ENCODE measurements at regions not wholly inside any gene's neighbourhood (a gene's known extent, or its start where the extent isn't known, plus 50 kb on each side); places are given as distances from the start of the nearest gene placed in this dataset.

DNA sequence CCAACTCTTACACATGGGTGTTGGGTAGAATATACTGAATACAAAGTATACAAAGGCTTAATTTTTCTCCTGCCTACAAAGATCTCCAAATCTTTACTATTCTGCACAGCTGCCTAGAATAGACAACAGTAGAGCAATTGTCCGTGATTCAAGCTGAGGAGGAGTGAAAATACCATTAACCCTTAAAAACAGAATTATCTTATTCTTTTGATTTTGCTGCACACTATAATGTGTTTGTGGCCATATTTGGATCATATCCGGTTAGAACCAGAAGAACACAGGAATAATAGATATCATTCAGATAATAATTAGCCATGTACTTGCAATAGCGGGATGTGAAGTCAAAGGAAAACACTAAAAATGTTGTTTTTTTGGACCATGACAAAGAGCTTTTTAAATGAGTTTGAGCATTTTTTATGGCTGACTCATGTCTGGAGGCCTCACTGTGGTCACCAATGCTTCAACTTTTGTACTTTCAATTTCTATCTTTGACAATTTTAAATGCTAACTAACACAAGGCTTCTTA, 197.6 kb upstream of the FOXD3 start:
- DNase-seq, result no peak

DNA sequence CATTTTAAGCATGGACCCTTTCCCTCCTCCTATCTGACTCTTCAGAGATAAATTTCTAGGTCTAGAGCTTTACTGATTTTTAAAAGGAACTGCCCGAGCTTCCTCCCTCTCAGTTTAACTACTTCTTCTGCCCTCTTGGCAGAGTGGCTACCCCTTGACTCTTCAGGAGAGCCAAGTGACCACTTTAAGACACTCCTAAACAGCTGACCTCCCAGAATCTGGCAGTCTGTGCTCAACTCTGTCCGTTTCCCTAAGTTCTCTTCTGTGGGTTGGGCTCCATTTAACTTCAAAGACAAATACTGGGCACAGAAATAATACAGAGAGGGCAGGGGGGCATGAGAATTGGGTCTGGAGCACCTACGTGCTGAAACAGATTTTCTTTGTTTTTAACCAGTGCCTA, 196.3 kb upstream of the FOXD3 start:
- DNase-seq, result peak; percentile 3

DNA sequence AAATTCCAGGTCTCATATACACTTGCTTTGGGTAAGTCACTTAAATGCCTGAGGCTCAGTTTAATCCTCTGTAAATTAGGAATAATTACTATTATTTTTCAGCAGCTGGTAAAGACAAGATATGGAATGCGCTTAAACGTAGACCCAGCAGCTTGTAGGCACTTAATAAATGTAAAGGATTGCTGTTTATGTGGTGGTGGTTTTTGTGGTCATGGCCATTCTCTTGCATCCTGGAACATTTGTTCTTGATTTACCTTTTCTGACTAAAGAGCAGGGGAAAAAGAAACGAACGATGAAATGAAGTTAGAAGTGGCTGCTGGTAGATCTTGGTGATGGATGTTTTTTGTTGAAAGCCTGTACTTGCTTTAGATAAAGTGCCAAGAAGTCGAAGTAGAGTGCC, 195.0 kb upstream of the FOXD3 start:
- no peak for DNase-seq

DNA sequence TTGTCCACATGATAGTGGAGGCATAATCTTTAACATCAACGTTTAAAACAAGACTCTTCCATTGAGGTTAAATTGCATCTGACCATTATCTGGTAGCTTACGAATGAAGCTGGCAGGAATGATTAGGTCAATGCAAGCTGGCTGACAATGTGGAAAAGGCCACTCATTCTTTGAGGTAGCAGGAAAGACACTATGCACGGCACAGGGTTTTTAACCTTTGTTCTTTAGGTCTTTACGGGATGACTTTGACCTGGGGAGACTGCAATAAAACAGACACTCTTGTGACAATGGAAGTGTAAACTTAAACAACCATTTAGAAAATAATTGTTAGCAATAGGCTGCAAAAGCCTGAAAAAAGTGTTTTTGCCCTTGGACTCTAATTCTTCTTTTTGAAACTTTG, 193.8 kb upstream of the FOXD3 start:
- DNase-seq, result no peak

DNA sequence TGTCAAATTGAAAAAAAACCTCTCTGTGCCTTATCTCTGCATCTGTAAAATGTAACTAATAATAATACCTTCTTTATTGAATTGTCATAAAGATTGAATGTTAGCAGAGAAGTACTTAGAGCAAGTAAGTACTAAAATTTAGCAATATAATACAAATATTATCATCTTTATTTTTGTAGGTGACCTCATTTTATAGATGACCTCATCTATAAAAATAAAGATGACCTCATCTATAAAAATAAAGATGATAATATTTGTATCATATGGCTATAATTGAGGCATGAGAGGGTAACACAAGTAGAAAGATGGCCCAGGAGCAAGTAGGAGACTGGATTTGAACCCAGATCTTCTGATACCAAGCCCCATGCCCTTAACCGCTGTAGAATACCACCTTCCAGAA, 193.2 kb upstream of the FOXD3 start:
- DNase-seq, result no peak

DNA sequence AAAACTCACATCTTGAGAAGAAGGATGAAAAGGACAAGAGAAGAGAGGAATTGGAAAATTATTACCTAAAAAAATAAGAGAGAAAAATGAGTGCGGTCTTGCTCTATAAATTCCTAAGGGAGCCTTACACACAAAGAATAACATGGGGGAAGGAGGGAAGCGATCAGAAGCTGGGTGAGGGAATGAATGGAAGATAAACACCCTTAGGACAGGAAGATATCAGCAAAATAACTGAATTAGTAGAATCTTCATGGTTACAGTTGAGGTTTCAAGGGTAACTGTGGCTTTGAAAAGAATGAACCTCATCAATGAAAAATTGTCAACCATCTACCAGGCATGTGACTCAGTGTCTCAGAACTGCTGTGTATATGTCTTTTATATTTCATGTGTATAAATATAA, 192.5 kb upstream of the FOXD3 start:
- no peak for DNase-seq

DNA sequence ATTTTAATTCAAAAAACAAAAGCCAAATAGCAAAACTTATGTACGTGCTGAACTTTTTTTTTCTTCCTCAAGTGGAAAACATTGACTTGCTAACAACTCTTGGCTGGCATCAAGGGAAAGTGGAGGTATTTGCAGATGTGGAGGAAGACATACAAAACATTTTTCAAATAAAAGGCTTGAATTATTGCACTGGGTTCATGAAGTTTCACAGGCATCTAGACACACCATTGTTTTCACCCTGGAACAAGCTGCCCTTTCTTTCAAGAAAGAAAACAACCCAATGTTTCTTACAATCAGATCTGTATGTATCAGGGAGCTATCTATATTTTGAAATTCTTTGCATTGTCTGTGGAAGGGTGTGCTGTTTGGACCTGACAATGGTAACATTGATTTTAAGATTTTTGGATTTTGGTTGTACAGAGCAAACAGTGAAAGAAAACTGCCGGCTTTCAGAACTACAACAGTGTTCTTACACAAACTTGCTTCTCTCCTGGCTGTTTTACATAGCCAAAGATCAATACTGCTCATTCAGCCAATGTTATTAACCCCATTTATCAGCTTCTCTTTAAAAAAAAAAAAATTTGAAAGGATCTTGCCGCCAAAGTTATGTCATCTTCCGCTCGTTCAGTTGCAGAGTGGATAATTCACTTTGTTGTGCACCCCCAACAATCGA, 187.7 kb upstream of the FOXD3 start:
- DNase-seq, result no peak

DNA sequence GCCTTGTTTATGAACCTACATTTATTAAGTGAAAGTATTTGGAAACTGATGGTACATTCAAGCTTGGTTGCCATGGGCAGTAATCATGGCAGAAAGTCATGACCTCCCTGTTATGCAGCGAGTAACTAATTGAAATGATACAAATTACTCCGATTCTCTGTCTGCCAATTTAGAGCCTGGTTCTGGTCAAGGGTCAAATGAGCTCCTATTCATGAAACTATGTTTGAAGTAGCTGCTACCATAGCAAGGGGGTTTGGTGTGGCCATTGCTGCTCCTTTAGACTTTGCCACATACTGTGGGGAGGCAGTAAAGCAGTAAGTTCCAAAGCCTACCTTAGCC, 187.2 kb upstream of the FOXD3 start:
- no peak for DNase-seq

DNA sequence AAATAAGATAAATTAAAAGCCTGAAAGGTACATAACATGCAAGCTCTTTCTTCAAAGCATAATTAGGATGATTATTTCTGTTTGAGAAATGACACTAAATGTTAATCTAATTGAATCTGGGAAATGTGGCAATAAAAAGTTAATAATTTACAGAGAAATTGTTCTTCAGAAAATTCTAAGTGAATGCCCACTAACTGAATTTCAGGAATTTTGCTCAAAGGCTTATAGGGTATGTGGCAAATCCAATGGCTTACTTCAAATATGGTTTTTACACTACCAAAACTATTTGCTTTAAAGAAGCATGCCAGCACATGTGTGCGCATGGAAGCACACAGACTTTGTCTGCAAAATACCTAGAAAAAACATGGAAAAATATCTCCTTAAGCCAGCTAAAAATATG, 186.6 kb upstream of the FOXD3 start:
- no peak for DNase-seq

DNA sequence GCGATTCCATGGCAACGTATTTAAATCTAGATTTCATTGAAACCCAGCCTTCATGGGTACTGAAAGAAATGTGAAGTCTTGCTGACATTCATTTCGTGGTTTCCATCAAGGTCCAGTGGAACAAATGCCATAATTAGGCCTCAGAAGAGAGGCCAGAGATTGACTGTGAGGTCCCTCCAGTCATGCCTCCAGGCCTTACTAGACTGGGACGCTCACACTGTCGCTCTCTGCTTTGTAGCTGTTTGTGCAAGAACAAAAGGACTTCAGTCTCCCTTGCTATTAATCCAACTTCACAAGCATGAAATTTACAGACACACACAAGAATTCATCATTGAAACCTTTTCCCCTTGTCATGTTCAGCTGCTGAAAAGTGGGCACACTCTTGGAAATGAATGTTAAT, 180.4 kb upstream of the FOXD3 start:
- DNase-seq, result no peak

DNA sequence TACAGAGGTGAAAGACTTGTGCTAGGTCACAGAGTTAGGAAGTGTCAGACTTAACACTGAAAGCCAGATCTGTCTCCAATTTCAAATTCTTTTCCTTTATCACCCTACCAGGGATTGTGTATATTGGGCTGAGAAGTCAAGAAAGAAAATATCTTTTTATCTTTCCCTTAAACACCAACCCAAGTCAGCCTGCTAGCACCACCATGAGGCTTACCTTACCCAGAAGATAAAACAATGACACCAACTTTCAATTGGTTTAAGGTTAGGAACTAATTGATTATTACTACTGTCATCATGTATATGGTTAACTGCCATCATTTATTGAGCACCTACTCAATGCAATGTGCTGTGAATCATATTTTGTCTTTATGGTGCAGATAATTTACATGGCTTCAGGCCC, 178.9 kb upstream of the FOXD3 start:
- DNase-seq, result no peak

DNA sequence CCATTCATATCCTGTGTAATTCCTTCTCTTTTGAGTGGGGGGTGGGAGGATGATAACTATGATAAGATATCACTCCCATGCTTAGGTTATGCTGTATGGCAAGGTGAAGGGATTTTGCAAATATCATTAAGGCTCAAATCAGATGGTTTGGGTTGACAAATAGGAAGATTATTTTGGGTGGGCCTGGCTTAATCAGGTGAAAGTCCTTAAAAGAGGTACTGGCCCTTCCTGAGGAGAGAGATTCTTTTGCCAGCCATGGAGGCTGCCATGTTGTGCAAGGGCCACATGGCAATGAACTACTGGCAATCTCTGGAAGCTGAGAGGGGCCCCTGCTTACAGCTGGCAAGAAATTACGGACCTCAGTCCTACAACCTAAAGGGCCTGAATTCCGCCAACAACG, 174.6 kb upstream of the FOXD3 start:
- no peak for DNase-seq

DNA sequence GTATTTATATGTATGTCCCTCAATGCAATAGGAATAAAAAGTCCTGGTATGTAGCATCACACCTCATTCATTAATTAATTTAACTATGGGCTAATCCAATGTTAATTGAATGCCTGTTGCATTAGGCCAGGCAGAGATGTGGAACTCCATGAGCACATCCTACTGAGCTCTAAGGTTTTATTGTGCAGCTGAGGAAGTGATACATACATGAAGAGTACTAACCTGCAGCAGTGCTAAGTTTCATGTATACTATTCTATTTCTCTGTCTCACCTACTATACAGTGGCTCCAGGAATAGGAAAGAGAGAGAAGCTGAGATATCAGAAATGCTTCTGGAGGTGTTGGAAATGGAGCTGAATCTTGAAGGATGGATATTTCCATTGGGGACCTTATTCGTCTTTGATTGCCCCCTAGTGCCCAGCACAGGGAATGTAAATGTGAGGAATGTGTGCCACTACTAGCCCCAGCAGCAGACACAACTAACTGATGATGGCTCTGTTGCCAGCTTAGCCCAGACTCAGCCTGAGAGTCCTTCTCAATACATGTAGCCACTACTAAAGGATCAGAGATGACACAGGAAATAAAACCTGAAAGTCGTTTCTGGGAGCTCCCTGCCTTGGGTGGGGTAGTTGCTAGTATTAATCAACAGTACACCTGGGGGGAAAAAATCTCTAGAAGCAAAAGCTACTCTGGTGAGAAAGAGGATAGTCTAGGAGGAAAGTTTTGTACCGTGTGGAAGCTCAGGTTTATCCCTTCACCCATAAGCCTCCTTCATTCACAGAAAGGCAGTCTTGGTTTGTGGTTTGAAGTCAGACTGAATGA, 173.3 kb upstream of the FOXD3 start:
- no peak for DNase-seq

DNA sequence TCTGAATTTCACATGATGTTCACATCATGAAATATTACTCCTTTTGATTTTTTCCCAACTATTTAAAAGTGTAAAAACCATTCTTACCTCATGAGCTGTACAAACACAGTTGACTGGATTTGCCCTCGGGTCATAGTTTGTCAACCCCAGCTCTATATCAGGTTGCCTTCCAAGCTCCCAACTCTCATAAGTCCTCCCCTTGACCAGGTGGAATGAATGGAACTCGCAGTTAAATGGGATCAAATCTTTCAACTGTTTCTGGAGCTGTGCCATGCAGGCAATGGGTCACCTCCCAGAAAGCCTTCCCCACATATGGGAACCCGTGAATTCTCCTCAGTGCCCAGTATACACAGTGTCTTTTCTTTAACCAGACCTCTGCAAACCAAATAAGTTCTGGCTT, 169.8 kb upstream of the FOXD3 start:
- no peak for DNase-seq

DNA sequence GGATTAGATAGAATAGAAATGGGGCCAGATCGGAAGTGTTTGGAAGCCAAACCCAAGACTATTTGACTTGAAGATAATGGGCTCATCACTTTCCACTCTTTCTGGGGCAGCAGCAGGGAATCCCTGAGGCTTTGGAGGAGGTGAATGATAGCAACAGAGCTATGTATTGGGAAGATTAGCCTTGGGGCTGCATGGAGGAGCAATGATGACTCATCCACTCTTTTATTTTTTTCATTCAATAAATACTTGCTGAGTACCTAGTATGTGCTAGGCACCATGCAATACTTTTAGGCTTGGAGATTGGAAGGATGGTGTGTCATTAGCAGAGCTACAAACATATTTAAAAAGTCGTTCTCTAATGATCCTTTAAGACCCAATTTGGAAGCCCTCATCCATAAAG, 166.9 kb upstream of the FOXD3 start:
- no peak for DNase-seq

DNA sequence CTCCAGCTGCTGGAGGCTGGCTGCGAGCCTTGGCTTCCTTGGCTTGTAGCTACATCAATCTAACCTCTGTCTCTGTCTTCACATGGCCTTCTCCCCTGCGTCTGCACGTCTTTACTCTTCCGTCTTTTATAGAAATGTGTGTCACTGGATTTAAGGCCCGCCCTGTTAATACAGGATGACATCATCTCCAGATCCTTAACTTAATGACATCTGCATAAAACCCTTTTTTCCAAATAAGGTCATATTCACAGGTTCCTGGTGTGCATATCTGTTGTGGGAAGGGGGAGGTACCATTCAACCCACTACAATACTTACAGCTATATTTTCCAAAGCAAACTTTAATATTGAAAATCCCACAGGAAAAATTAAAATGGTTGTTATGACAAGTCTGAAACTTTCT, 165.3 kb upstream of the FOXD3 start:
- DNase-seq, result no peak

DNA sequence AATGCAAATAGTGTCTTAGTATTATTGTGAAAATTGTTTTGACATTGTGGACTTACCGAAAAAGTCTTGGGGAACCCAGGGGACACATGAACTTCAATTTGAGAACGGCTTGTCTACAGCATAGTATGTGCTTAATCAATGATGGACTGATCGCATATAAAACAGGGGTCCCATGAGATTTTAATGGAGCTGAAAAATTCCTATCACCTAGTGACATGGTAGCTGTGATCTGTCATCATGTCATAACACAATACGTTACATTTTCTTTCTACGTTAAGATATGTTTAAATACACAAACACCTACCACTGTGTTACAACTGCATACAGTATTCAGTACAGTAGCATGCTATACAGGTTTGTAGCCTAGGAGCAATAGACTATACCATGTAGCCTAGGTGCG, 153.3 kb upstream of the FOXD3 start:
- DNase-seq, result no peak

DNA sequence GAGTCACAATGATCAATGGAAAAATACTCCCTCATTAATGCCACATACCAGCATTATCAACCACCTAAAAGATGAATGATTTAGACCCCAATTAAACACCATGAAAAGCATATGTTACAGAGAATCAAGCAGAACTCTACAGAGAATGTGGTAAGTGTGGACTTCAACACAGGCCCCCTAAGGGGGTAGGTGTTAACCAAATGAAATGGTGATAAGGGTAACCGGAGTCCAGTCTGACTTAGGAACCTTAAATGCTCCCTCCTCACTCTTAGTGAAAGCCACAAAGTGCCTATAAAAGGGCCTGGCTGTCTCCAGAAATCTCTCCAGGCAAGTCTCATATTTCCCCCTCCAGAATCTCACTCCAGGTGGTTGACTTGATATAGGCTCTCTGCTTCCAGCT, 149.2 kb upstream of the FOXD3 start:
- peak; percentile 5 for DNase-seq

DNA sequence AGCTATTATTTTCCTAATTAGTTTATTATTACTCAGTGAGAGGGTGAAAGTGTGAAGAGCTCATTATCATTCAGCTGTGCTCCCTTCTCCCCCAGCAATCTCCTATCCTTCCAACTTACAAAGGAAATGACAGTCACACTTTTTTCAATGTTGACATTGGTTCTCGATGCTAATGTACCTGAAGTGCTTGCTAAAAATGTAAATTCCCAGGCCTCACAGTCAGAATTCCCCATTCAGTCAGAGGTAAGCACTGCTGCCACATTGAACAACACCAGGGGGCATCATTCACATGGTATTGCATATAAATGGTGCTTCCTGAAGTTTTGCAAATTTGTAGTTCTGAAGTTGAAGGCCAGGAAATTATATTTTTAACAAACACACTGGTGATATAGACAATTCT, 132.7 kb upstream of the FOXD3 start:
- no peak for DNase-seq

DNA sequence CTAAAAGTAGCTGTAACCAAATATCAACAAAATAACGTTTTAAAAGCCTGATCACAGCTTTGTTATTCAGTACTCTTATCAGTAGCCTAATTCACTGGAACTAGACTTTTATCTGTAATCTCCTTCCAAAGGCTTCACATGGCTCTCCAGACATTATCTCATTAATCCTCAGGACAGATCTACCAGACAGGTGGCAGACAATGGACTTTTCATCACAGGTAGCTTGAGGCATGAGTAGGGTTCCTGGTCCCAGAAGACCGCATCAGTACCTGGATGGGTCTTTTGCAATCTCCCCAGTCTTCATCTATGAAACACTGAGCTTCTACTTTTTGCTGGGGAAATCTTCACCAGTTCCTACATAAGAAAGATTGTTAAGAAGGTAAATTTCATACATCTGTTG, 132.2 kb upstream of the FOXD3 start:
- DNase-seq, result no peak

DNA sequence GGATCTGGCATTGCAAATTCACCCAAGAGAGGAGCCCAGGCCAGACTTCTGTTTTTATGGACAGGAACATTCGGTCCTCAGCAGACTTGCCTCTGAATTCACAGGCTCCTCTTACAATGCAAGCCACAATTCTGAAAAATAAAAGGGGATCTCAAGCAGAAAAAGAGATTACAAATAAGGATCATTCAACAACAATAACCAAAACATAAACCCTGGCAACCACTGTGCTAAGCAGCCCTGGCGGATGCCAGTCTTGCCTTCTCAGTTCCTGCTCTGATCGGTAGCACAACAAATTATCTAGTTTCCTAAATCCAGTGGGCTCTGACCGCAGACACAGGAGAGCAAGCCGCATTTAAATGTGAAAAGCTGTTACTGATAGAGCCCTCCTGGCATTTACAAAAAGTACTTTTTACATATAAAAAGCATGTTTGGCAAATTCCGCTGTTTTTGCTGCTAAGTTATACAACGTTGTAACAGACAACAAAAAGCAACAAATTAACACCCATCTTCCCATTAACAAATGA, 123.4 kb upstream of the FOXD3 start:
- DNase-seq, result no peak

DNA sequence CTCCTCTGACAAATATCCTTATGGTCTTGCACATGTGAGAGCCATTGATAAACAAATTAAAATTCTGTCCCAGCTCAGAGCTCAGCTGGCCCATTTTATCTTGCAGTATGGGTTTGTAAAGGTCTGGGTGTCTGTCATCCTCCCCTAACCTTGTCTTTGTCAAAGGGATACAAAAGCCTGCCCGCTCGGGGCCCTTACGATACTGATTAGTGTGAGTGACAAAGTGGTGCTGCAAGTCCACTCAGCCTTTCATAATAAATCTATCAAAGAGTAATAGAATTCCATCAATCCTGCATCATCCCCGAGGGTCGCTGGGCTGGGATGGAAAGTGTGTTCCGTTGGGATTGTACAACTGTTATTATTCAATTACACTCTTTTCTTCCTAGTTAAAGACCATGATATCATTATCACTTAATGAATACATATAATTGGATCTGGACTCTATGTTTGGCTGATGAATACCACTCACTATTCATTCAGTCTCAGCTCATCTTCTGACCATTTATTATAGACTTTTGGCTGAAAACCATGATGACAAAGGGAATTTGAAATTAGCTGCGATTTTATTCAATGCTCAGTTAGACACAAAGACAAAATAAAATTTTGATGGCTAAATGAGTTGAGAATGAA, 122.5 kb upstream of the FOXD3 start:
- DNase-seq, result no peak

DNA sequence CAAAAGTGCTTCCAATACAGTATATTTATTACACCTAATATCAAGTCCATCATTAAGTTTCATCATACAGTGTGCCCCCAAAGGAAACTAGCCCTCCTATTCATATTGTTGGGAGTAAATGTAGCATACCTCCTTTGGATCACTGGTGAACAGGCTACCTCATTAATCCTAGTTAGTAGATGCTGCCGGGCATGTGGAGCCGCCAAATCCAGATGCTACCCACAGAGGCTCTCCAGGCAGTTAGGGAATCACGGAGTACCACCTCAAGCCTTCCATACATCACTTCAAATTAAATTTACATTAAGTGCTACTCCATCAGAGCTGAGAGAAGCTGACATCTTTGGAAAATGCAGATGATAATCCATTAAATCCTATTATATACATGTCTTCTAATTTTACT, 121.7 kb upstream of the FOXD3 start:
- DNase-seq, result no peak

DNA sequence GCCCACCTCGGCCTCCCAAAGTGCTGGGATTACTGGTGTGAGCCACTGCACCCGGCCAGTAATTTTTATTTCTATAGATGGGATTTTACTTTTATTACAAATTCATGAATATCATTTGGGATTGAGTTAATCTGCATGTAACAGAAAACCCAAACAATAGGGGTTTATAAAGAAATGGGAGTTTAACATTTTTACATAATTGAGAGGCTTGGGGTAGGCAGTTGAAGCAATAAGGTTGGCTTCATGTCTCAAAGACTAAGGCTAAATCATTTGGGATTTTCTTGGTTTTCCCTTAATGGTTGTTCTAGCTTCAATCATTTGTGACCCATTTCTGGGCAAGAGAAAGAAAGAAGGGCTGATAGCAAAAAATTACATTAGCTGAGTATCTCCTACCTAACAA, 118.7 kb upstream of the FOXD3 start:
- no peak for DNase-seq

All from DMS79 treated with DMSO at 0.1 percent for 48 hours (cell line).